NCI-H1417 treated with DMSO at 0.1 percent for 48 hours (cell line): ENCODE measurements at regions not wholly inside any gene's neighbourhood (a gene's known extent, or its start where the extent isn't known, plus 50 kb on each side); places are given as distances from the start of the nearest gene placed in this dataset.

Experiments used
- DNase-seq: peaks from one replicate; lab custom pipeline; 2025; lab: John Stamatoyannopoulos, UW

GRCh38 chr2:222797871-222798270, 63.0 kb upstream of the ACSL3 start:
- no peak for DNase-seq

- no peak for DNase-seq
Measured at GRCh38 chr2:222798528-222798927, 62.3 kb upstream of the ACSL3 start.

GRCh38 chr2:222799262-222799918, 61.4 kb upstream of the ACSL3 start:
- no peak for DNase-seq

- no peak for DNase-seq
Measured at GRCh38 chr2:222802514-222803196, 58.2 kb upstream of the ACSL3 start.

- DNase-seq: no peak
Measured at GRCh38 chr2:222804351-222804750, 56.5 kb upstream of the ACSL3 start.

- DNase-seq: no peak
Measured at GRCh38 chr2:222805591-222806304, 55.1 kb upstream of the ACSL3 start.

- DNase-seq: peak; percentile 3
Measured at GRCh38 chr2:222806526-222807137, 54.2 kb upstream of the ACSL3 start.

- no peak for DNase-seq
Measured at GRCh38 chr2:222807431-222807830, 53.4 kb upstream of the ACSL3 start.

- DNase-seq: no peak
Measured at GRCh38 chr2:222809582-222809981, 51.3 kb upstream of the ACSL3 start.

- no peak for DNase-seq
Measured at GRCh38 chr2:222810044-222810443, 50.8 kb upstream of the ACSL3 start.
